ENCODE measurements at regions not wholly inside any gene's neighbourhood (a gene's known extent, or its start where the extent isn't known, plus 50 kb on each side); places are given as distances from the start of the nearest gene placed in this dataset.
"Not testable (repeated sequence)": the region's sequence is repeated elsewhere in the genome, so short reads cannot be mapped to it uniquely, and the experiment has no call there.

- not testable (repeated sequence) for DNase-seq (ENCODE audit: low read depth in 2 of 2)
Measured at GRCh38 chr3:10657339-10657738, 152.0 kb upstream of the ATP2B2 start.

- no peak for DNase-seq (ENCODE audit: low read depth in 2 of 2)
Measured at GRCh38 chr3:10665592-10665991, 150.4 kb upstream of the SLC6A11 start.

GRCh38 chr3:10666621-10667020 is 149.4 kb upstream of the SLC6A11 start:
- no peak for DNase-seq (ENCODE audit: low read depth in 2 of 2)

GRCh38 chr3:10667269-10667668 is 148.8 kb upstream of the SLC6A11 start:
- DNase-seq (ENCODE audit: low read depth in 2 of 2), result no peak

GRCh38 chr3:10667901-10668476 is 148.0 kb upstream of the SLC6A11 start:
- DNase-seq (ENCODE audit: low read depth in 2 of 2), result no peak

- no peak for DNase-seq (ENCODE audit: low read depth in 2 of 2)
Measured at GRCh38 chr3:10669490-10670048, 146.5 kb upstream of the SLC6A11 start.

- no peak for DNase-seq (ENCODE audit: low read depth in 2 of 2)
Measured at GRCh38 chr3:10672422-10672821, 143.6 kb upstream of the SLC6A11 start.

- no peak for DNase-seq (ENCODE audit: low read depth in 2 of 2)
Measured at GRCh38 chr3:10674578-10674977, 141.4 kb upstream of the SLC6A11 start.

- no peak for DNase-seq (ENCODE audit: low read depth in 2 of 2)
Measured at GRCh38 chr3:10676905-10677304, 139.1 kb upstream of the SLC6A11 start.

- no peak for DNase-seq (ENCODE audit: low read depth in 2 of 2)
Measured at GRCh38 chr3:10678796-10679376, 137.1 kb upstream of the SLC6A11 start.

- no peak for DNase-seq (ENCODE audit: low read depth in 2 of 2)
Measured at GRCh38 chr3:10680796-10681195, 135.2 kb upstream of the SLC6A11 start.

GRCh38 chr3:10682692-10683091 is 133.3 kb upstream of the SLC6A11 start:
- DNase-seq (ENCODE audit: low read depth in 2 of 2), result no peak

- no peak for DNase-seq (ENCODE audit: low read depth in 2 of 2)
Measured at GRCh38 chr3:10683106-10683505, 132.9 kb upstream of the SLC6A11 start.

GRCh38 chr3:10688126-10688525 is 127.9 kb upstream of the SLC6A11 start:
- no peak for DNase-seq (ENCODE audit: low read depth in 2 of 2)

- DNase-seq (ENCODE audit: low read depth in 2 of 2), result no peak
Measured at GRCh38 chr3:10688548-10689172, 127.4 kb upstream of the SLC6A11 start.

GRCh38 chr3:10692039-10692622 is 123.9 kb upstream of the SLC6A11 start:
- DNase-seq (ENCODE audit: low read depth in 2 of 2), result no peak

GRCh38 chr3:10693457-10693856 is 122.6 kb upstream of the SLC6A11 start:
- no peak for DNase-seq (ENCODE audit: low read depth in 2 of 2)

GRCh38 chr3:10694179-10694578 is 121.8 kb upstream of the SLC6A11 start:
- no peak for DNase-seq (ENCODE audit: low read depth in 2 of 2)

- not testable (repeated sequence) for DNase-seq (ENCODE audit: low read depth in 2 of 2)
Measured at GRCh38 chr3:10695186-10695585, 120.8 kb upstream of the SLC6A11 start.

- no peak for DNase-seq (ENCODE audit: low read depth in 2 of 2)
Measured at GRCh38 chr3:10695595-10696285, 120.3 kb upstream of the SLC6A11 start.

GRCh38 chr3:10697918-10698317 is 118.1 kb upstream of the SLC6A11 start:
- DNase-seq (ENCODE audit: low read depth in 2 of 2), result no peak

GRCh38 chr3:10700821-10701220 is 115.2 kb upstream of the SLC6A11 start:
- DNase-seq (ENCODE audit: low read depth in 2 of 2), result no peak

Data from stimulated activated CD4-positive, alpha-beta T cell treated with anti-CD3 and anti-CD28 coated beads, Interleukin-1b, Interleukin-23, amount 100 ng/mL, for 1 hour (primary cell).